A549 (cell line): ENCODE measurements at regions not wholly inside any gene's neighbourhood (a gene's known extent, or its start where the extent isn't known, plus 50 kb on each side); places are given as distances from the start of the nearest gene placed in this dataset.

Experiments
- CBX8 ChIP-seq: fragments of 200-600 bp; sonication (generic); IDR thresholded peaks from 2 replicates; pipeline ENCODE4 v1.6.1; 2016
- CEBPB ChIP-seq, 2 experiments: fragments of >200 bp in 1 of 2; sonication (Bioruptor Twin) in 1 of 2; formaldehyde crosslinking in 1 of 2; IDR thresholded peaks; 2 replicates each; pipeline ENCODE4 v1.6.1; 2012 to 2016
- EHMT2 ChIP-seq: fragments of 200-600 bp; sonication (generic); IDR thresholded peaks from 2 replicates; pipeline ENCODE4 v1.6.1; 2016; ENCODE audit warnings: antibody characterized with exemption, low read depth, mild to moderate bottlenecking, moderate library complexity
- EP300 ChIP-seq, 2 experiments: fragments of >200 bp; sonication (Bioruptor Twin); formaldehyde crosslinking; IDR thresholded peaks; 2 replicates in 1 of 2; 3 replicates in 1 of 2; pipeline ENCODE4 v1.6.1; 2016 to 2017
- MAFK ChIP-seq: fragments of 450-650 bp; IDR thresholded peaks from 2 replicates; pipeline ENCODE4 v1.6.1; 2014; ENCODE audit not compliant: partially characterized antibody
- MYC ChIP-seq: IDR thresholded peaks from 2 replicates; pipeline ENCODE4 v1.6.1; 2012; ENCODE audit warnings: mild to moderate bottlenecking, inconsistent platforms, low read length, improper control_type of control experiment, borderline replicate concordance
- POLR2A ChIP-seq: IDR thresholded peaks from 2 replicates; pipeline ENCODE4 v1.6.1; 2012; ENCODE audit warnings: mild to moderate bottlenecking, low read length
- RAD21 ChIP-seq, 2 experiments: fragments of >200 bp in 1 of 2; sonication (Bioruptor Twin) in 1 of 2; formaldehyde crosslinking in 1 of 2; IDR thresholded peaks in 1 of 2; conservative IDR thresholded peaks in 1 of 2; 2 replicates in 1 of 2; 3 replicates in 1 of 2; pipeline ENCODE4 v1.6.1; 2012 to 2018; ENCODE audit warnings: inconsistent platforms in 1 of 2
- SREBF2 ChIP-seq: fragments of 450-650 bp; IDR thresholded peaks from 2 replicates; pipeline ENCODE4 v1.6.1; 2014; ENCODE audit warnings: mild to moderate bottlenecking, moderate library complexity
- TF ChIP-seq, protein P1 (sequence below): IDR thresholded peaks from 2 replicates; pipeline ENCODE4 v1.6.1; 2012
- TF ChIP-seq, protein P2 (sequence below): fragments of >200 bp; sonication (Bioruptor Twin); formaldehyde crosslinking; IDR thresholded peaks from 3 replicates; pipeline ENCODE4 v1.5.1; 2016

DNA sequence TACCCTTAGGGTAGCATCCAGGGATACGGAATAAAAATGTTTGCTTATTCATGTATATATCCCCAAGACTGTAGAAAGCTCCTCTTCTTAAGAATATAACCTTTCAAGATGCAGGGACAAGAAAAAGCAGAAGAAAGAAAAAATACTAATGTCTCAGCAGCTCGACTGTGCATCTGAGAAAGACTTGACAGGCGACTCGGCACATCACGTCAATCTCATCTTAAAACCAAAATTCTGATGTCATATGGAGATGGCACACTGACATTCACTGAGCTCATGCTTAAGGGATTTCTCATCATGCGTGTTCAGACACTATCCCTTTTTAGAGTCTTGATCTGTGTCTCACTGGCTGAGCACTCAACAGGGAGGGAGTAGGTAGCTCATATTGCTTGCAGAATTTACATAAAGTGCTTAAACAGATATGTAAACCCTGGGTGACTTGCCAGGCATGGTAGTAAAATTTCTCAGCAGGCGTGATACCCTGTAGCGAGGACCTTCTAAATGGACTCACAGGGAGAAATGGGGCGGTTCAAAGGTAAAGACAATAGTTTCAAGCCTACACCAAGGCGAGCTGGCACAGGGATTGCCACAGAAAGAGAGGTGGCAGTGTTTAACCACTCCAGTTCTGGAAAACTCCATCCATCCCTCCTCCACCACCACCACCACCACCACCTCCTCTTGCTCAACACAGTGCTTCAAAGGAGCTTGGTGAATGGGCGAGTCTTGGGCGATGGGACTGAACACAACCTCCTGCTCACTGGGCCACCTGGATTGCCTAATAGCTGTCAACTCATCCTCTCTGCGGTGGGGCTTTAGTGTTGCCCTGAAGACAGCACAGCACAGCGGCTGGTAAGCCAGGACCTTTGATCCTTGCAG, 330.5 kb downstream of the TFAP2A start:
- TF ChIP-seq, protein P1, sequence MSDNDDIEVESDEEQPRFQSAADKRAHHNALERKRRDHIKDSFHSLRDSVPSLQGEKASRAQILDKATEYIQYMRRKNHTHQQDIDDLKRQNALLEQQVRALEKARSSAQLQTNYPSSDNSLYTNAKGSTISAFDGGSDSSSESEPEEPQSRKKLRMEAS, result no peak
- TF ChIP-seq MAFK (no peak), POLR2A (no peak), MYC (no peak), SREBF2 (no peak), CEBPB (IDR thresholded peaks at IDR 0.05) (peak; percentile 29 to 55; a peak in 3 of 4 replicates), EP300 (IDR thresholded peaks at IDR 0.05) (no peak), CBX8 (no peak), EHMT2 (no peak), RAD21 (conservative IDR thresholded peaks at IDR 0.05 in 1 of 2, IDR thresholded peaks at IDR 0.05 in 1 of 2) (peak; percentile 13 to 48; a peak in 3 of 5 replicates)
- TF ChIP-seq, protein P2, sequence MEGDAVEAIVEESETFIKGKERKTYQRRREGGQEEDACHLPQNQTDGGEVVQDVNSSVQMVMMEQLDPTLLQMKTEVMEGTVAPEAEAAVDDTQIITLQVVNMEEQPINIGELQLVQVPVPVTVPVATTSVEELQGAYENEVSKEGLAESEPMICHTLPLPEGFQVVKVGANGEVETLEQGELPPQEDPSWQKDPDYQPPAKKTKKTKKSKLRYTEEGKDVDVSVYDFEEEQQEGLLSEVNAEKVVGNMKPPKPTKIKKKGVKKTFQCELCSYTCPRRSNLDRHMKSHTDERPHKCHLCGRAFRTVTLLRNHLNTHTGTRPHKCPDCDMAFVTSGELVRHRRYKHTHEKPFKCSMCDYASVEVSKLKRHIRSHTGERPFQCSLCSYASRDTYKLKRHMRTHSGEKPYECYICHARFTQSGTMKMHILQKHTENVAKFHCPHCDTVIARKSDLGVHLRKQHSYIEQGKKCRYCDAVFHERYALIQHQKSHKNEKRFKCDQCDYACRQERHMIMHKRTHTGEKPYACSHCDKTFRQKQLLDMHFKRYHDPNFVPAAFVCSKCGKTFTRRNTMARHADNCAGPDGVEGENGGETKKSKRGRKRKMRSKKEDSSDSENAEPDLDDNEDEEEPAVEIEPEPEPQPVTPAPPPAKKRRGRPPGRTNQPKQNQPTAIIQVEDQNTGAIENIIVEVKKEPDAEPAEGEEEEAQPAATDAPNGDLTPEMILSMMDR, result no peak
